DMS153 treated with DMSO at 0.1 percent for 48 hours (cell line): ENCODE measurements at regions not wholly inside any gene's neighbourhood (a gene's known extent, or its start where the extent isn't known, plus 50 kb on each side); places are given as distances from the start of the nearest gene placed in this dataset.

Experiments
- DNase-seq: peaks from one replicate; lab custom pipeline; 2025; ENCODE audit not compliant: unreplicated experiment; lab: John Stamatoyannopoulos, UW

GRCh38 chr7:7114575-7115291 is 67.6 kb upstream of the C1GALT1 start:
- peak; percentile 95 for DNase-seq

- no peak for DNase-seq
Measured at GRCh38 chr7:7117935-7118586, 64.3 kb upstream of the C1GALT1 start.

GRCh38 chr7:7118822-7119221 is 63.5 kb upstream of the C1GALT1 start:
- no peak for DNase-seq

- no peak for DNase-seq
Measured at GRCh38 chr7:7119729-7120128, 62.6 kb upstream of the C1GALT1 start.

- DNase-seq: no peak
Measured at GRCh38 chr7:7122033-7122478, 60.3 kb upstream of the C1GALT1 start.

GRCh38 chr7:7122701-7123281 is 59.6 kb upstream of the C1GALT1 start:
- DNase-seq: no peak

- DNase-seq: no peak
Measured at GRCh38 chr7:7125963-7126362, 56.4 kb upstream of the C1GALT1 start.

GRCh38 chr7:7127773-7128172 is 54.6 kb upstream of the C1GALT1 start:
- no peak for DNase-seq

GRCh38 chr7:7129381-7129780 is 53.0 kb upstream of the C1GALT1 start:
- DNase-seq: no peak

GRCh38 chr7:7131273-7131672 is 51.1 kb upstream of the C1GALT1 start:
- DNase-seq: no peak
